PC-3 (cell line): ENCODE measurements at regions not wholly inside any gene's neighbourhood (a gene's known extent, or its start where the extent isn't known, plus 50 kb on each side); places are given as distances from the start of the nearest gene placed in this dataset.

Experiments
- EZH2 ChIP-seq: fragments of 300-600 bp; sonication (generic); IDR thresholded peaks from one replicate; pipeline ENCODE4 v1.6.1; 2017; ENCODE audit warnings: antibody characterized with exemption, mild to moderate bottlenecking, low read length; ENCODE audit not compliant: unreplicated experiment
- EZH2phosphoT487 ChIP-seq: fragments of 300-600 bp; sonication (generic); IDR thresholded peaks from 2 replicates; pipeline ENCODE4 v1.6.1; 2018; ENCODE audit warnings: mild to moderate bottlenecking, antibody characterized with exemption, low read length, borderline replicate concordance
- TF ChIP-seq, protein P1 (sequence below): fragments of 300-600 bp; sonication (generic); conservative IDR thresholded peaks from 2 replicates; pipeline ENCODE4 v1.5.1; 2017; ENCODE audit warnings: antibody characterized with exemption, low read depth, mild to moderate bottlenecking, low read length

- TF ChIP-seq, protein P1, sequence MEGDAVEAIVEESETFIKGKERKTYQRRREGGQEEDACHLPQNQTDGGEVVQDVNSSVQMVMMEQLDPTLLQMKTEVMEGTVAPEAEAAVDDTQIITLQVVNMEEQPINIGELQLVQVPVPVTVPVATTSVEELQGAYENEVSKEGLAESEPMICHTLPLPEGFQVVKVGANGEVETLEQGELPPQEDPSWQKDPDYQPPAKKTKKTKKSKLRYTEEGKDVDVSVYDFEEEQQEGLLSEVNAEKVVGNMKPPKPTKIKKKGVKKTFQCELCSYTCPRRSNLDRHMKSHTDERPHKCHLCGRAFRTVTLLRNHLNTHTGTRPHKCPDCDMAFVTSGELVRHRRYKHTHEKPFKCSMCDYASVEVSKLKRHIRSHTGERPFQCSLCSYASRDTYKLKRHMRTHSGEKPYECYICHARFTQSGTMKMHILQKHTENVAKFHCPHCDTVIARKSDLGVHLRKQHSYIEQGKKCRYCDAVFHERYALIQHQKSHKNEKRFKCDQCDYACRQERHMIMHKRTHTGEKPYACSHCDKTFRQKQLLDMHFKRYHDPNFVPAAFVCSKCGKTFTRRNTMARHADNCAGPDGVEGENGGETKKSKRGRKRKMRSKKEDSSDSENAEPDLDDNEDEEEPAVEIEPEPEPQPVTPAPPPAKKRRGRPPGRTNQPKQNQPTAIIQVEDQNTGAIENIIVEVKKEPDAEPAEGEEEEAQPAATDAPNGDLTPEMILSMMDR, result no peak
- TF ChIP-seq EZH2phosphoT487 (no peak), EZH2 (no peak)
These were observed 151.7 kb upstream of the HHIP start for GRCh38 chr4:144494280-144494679.
